HEK293 (cell line): ENCODE measurements at regions not wholly inside any gene's neighbourhood (a gene's known extent, or its start where the extent isn't known, plus 50 kb on each side); places are given as distances from the start of the nearest gene placed in this dataset.
A peak's percentile ranks its signal among the peaks of the same experiment; 100 is the strongest.

Experiments used
- CTCF ChIA-PET: fragments of 350-600 bp; formaldehyde crosslinking; extraction: SDS; loops from one replicate; lab custom pipeline; 2021; ENCODE audit warnings: antibody characterized with exemption; lab: Yijun Ruan, JAX
- POLR2A ChIA-PET: fragments of 300-600 bp; formaldehyde crosslinking; extraction: SDS; loops from one replicate; lab custom pipeline; 2020; ENCODE audit warnings: antibody characterized with exemption, inconsistent platforms; lab: Yijun Ruan, JAX
- H3K27ac ChIP-seq: fragments of 200-500 bp; sonication (Bioruptor generic); 2 replicates; pipeline ENCODE4 v1.5.1; 2014; ENCODE audit warnings: low read depth, low read length, control low read depth, inconsistent platforms; ENCODE audit errors: extremely low read depth
- H3K36me3 ChIP-seq, 2 experiments: fragments of 200-500 bp in 1 of 2; sonication (Bioruptor generic) in 1 of 2; 1 replicate in 1 of 2; 2 replicates in 1 of 2; pipeline ENCODE4 v1.5.1; 2014 to 2017; ENCODE audit warnings: inconsistent platforms in 2 of 2, low read length in 2 of 2; ENCODE audit not compliant: control insufficient read depth in 2 of 2, insufficient read depth in 1 of 2
- H3K4me1 ChIP-seq: fragments of 200-500 bp; sonication (Bioruptor generic); 2 replicates; pipeline ENCODE4 v1.5.1; 2014; ENCODE audit warnings: mild to moderate bottlenecking, low read length, inconsistent platforms; ENCODE audit not compliant: control insufficient read depth, insufficient read depth
- H3K4me3 ChIP-seq: 2 replicates; pipeline ENCODE4 v1.5.1; 2011; ENCODE audit warnings: low read depth, mild to moderate bottlenecking, control low read depth, low read length, moderate library complexity
- H3K9me3 ChIP-seq: fragments of 200-500 bp; sonication (Bioruptor generic); 2 replicates; pipeline ENCODE4 v1.5.1; 2014; ENCODE audit warnings: low read depth, low read length, inconsistent platforms; ENCODE audit not compliant: control insufficient read depth, insufficient read depth
- IKZF3 ChIP-seq: fragments of 450-650 bp; IDR thresholded peaks from 2 replicates; pipeline ENCODE4 v1.5.0; 2018; ENCODE audit warnings: missing biosample characterization, mild to moderate bottlenecking, missing genetic modification characterization, moderate library complexity
- MZF1 ChIP-seq: fragments of 450-650 bp; formaldehyde crosslinking; IDR thresholded peaks from 2 replicates; pipeline ENCODE4 v1.5.1; 2017; ENCODE audit warnings: missing biosample characterization, missing genetic modification characterization, borderline replicate concordance
- OSR2 ChIP-seq: fragments of 450-650 bp; formaldehyde crosslinking; IDR thresholded peaks from 2 replicates; pipeline ENCODE4 v1.5.1; 2016; ENCODE audit warnings: missing biosample characterization, missing genetic modification characterization
- REPIN1 ChIP-seq: fragments of 450-650 bp; formaldehyde crosslinking; IDR thresholded peaks from 2 replicates; pipeline ENCODE4 v1.5.1; 2017; ENCODE audit warnings: missing biosample characterization, missing genetic modification characterization, low read depth
- ZFP37 ChIP-seq: fragments of 450-650 bp; formaldehyde crosslinking; IDR thresholded peaks from 2 replicates; pipeline ENCODE4 v1.5.1; 2016; ENCODE audit warnings: missing biosample characterization, missing genetic modification characterization
- ZNF121 ChIP-seq: fragments of 450-650 bp; formaldehyde crosslinking; IDR thresholded peaks from 2 replicates; pipeline ENCODE4 v1.5.1; 2016; ENCODE audit warnings: missing biosample characterization, missing genetic modification characterization
- ZNF140 ChIP-seq: fragments of 450-650 bp; formaldehyde crosslinking; IDR thresholded peaks from 2 replicates; pipeline ENCODE4 v1.5.1; 2016; ENCODE audit warnings: missing biosample characterization, missing genetic modification characterization
- ZNF19 ChIP-seq: fragments of 450-650 bp; formaldehyde crosslinking; IDR thresholded peaks from 2 replicates; pipeline ENCODE4; 2016; ENCODE audit warnings: missing biosample characterization, missing genetic modification characterization, low read depth
- ZNF2 ChIP-seq: fragments of 450-650 bp; formaldehyde crosslinking; IDR thresholded peaks from 2 replicates; pipeline ENCODE4 v1.5.1; 2016; ENCODE audit warnings: missing biosample characterization, missing genetic modification characterization
- ZNF221 ChIP-seq: fragments of 450-650 bp; formaldehyde crosslinking; IDR thresholded peaks from 2 replicates; pipeline ENCODE4 v1.5.1; 2017; ENCODE audit warnings: missing biosample characterization, missing genetic modification characterization, borderline replicate concordance
- ZNF776 ChIP-seq: fragments of 450-650 bp; formaldehyde crosslinking; IDR thresholded peaks from 2 replicates; pipeline ENCODE4 v1.5.0; 2017; ENCODE audit warnings: missing biosample characterization, missing genetic modification characterization, borderline replicate concordance
- ZNF777 ChIP-seq: fragments of 450-650 bp; formaldehyde crosslinking; IDR thresholded peaks from 2 replicates; pipeline ENCODE4 v1.5.1; 2017; ENCODE audit warnings: missing biosample characterization, missing genetic modification characterization, borderline replicate concordance
- ZNF830 ChIP-seq: fragments of 450-650 bp; IDR thresholded peaks from 2 replicates; pipeline ENCODE4 v1.5.0; 2018; ENCODE audit warnings: missing biosample characterization, missing genetic modification characterization, low read depth, mild to moderate bottlenecking, moderate library complexity
- ZSCAN16 ChIP-seq: fragments of 450-650 bp; formaldehyde crosslinking; IDR thresholded peaks from 2 replicates; pipeline ENCODE4 v1.5.1; 2016; ENCODE audit warnings: missing biosample characterization, missing genetic modification characterization
- TF ChIP-seq, protein P1 (sequence below): fragments of 450-650 bp; formaldehyde crosslinking; IDR thresholded peaks from 2 replicates; pipeline ENCODE4 v1.5.1; 2016; ENCODE audit warnings: missing biosample characterization, missing genetic modification characterization
- TF ChIP-seq, protein P2 (sequence below): fragments of 450-650 bp; formaldehyde crosslinking; IDR thresholded peaks from 2 replicates; pipeline ENCODE4 v1.5.1; 2016; ENCODE audit warnings: missing biosample characterization, missing genetic modification characterization
- TF ChIP-seq, protein P3 (sequence below): fragments of 450-650 bp; formaldehyde crosslinking; IDR thresholded peaks from 2 replicates; pipeline ENCODE4 v1.5.1; 2016; ENCODE audit warnings: missing biosample characterization, missing genetic modification characterization
- TF ChIP-seq, protein P4 (sequence below): fragments of 450-650 bp; formaldehyde crosslinking; IDR thresholded peaks from 2 replicates; pipeline ENCODE4 v1.5.1; 2016; ENCODE audit warnings: missing biosample characterization, missing genetic modification characterization
- TF ChIP-seq, protein P5 (sequence below): fragments of 450-650 bp; IDR thresholded peaks from 2 replicates; pipeline ENCODE4 v1.5.1; 2018; ENCODE audit warnings: missing biosample characterization, missing genetic modification characterization
- TF ChIP-seq, protein P6 (sequence below): fragments of 450-650 bp; formaldehyde crosslinking; IDR thresholded peaks from 2 replicates; pipeline ENCODE4 v1.5.1; 2016; ENCODE audit warnings: missing biosample characterization, missing genetic modification characterization

DNA sequence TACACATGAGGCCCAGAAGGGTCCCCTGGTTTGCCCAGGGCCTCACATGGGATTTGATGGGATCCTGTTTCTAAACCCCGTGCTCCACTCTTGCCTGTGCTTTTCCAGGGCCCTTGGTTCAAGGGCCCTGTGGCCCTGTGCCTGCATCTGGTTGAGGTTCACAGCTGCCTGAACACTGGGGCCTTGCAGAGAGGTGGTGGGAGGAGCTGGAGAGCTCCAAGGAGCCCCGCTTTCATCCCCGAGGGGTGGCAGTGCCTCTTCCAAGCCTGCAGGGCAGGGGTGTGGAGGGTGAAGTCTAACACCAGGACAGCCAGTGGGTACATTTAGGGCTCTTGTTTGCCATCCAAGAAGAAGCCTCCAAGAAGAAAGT, 82.3 kb downstream of the GLI2 start (continued):
- TF ChIP-seq, protein P1, sequence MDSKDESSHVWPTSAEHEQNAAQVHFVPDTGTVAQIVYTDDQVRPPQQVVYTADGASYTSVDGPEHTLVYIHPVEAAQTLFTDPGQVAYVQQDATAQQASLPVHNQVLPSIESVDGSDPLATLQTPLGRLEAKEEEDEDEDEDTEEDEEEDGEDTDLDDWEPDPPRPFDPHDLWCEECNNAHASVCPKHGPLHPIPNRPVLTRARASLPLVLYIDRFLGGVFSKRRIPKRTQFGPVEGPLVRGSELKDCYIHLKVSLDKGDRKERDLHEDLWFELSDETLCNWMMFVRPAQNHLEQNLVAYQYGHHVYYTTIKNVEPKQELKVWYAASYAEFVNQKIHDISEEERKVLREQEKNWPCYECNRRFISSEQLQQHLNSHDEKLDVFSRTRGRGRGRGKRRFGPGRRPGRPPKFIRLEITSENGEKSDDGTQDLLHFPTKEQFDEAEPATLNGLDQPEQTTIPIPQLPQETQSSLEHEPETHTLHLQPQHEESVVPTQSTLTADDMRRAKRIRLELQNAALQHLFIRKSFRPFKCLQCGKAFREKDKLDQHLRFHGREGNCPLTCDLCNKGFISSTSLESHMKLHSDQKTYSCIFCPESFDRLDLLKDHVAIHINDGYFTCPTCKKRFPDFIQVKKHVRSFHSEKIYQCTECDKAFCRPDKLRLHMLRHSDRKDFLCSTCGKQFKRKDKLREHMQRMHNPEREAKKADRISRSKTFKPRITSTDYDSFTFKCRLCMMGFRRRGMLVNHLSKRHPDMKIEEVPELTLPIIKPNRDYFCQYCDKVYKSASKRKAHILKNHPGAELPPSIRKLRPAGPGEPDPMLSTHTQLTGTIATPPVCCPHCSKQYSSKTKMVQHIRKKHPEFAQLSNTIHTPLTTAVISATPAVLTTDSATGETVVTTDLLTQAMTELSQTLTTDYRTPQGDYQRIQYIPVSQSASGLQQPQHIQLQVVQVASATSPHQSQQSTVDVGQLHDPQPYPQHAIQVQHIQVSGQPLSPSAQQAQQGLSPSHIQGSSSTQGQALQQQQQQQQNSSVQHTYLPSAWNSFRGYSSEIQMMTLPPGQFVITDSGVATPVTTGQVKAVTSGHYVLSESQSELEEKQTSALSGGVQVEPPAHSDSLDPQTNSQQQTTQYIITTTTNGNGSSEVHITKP (tag by site-specific recombination): no peak

DNA sequence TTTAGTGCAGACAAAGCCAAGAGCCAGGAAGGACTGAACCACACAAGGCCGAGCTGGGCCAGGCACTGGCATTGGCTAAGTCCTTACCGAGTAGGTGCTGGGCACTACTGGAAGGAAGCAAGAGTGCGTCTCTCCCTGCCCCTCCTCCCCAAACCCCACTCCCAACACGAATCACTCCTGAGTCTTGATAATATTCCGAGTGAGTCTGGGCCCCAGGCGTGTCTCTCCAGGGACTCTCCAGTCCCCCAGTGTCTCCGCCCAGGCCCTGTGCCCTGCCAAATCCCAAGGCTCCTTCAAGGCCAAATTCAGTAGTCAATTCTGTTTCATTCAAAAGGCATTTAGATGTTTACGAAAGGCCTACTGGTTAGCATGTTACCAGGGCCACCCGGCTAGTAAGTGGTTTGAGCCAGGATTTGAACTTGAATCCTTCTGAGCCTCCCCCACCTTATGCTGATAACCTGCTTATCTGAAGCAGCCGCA, 82.8 kb downstream of the GLI2 start:
- no peak overlapping the region for H3K27ac ChIP-seq
- H3K9me3 ChIP-seq: no peaks in the 10 kb centered on the region
- H3K4me3 ChIP-seq: no peak overlapping the region
- POLR2A ChIA-PET: no interaction called here
- 0 out of 2 replicates have a peak, but pooled peaks cover 3% of the 10 kb centered on the region for H3K4me1 ChIP-seq
- no peaks in the 10 kb centered on the region for H3K36me3 ChIP-seq
- TF ChIP-seq, protein P2, sequence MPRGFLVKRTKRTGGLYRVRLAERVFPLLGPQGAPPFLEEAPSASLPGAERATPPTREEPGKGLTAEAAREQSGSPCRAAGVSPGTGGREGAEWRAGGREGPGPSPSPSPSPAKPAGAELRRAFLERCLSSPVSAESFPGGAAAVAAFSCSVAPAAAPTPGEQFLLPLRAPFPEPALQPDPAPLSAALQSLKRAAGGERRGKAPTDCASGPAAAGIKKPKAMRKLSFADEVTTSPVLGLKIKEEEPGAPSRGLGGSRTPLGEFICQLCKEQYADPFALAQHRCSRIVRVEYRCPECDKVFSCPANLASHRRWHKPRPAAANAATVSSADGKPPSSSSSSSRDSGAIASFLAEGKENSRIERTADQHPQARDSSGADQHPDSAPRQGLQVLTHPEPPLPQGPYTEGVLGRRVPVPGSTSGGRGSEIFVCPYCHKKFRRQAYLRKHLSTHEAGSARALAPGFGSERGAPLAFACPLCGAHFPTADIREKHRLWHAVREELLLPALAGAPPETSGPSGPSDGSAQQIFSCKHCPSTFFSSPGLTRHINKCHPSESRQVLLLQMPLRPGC (tag by site-specific recombination): no peak
- TF ChIP-seq ZNF776 (tag by site-specific recombination) (no peak), OSR2 (tag by site-specific recombination) (peak; percentile 51), ZNF221 (tag by site-specific recombination) (no peak), ZSCAN16 (tag by site-specific recombination) (no peak), IKZF3 (tag by site-specific recombination) (no peak), ZNF777 (tag by site-specific recombination) (no peak), ZNF830 (tag by site-specific recombination) (no peak)
- TF ChIP-seq, protein P3, sequence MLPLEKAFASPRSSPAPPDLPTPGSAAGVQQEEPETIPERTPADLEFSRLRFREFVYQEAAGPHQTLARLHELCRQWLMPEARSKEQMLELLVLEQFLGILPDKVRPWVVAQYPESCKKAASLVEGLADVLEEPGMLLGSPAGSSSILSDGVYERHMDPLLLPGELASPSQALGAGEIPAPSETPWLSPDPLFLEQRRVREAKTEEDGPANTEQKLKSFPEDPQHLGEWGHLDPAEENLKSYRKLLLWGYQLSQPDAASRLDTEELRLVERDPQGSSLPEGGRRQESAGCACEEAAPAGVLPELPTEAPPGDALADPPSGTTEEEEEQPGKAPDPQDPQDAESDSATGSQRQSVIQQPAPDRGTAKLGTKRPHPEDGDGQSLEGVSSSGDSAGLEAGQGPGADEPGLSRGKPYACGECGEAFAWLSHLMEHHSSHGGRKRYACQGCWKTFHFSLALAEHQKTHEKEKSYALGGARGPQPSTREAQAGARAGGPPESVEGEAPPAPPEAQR (tag by site-specific recombination): no peak
- TF ChIP-seq, all 188 proteins: peak for 1
- CTCF ChIA-PET: no interaction called here

DNA sequence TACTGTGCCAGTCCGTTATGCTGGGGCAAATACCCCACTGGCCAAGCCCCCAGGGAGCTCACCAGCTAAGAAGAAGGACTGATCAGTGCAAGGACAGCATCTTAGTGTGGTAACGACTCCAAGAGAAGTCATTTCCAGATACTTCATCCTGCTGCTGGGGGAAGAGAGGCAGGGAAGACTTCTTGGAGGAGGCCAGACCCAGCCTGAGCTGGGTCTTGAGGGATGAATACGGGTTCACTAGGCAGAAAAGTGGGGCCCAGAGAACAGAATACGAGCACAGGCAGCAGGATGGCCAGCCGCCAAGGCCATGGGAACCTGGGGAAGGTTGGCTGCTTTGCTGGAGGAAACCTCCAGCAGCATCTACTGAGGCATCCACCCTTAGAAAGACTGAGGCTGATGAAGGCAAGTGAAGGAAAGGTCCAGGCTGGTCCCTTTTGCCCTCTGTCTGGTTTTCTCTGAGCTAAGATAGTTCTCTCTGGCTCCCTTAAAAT, 84.1 kb downstream of the GLI2 start:
- Histone ChIP-seq H3K27ac (no peak overlapping the region), H3K4me1 (0 out of 2 replicates have a peak, but pooled peaks cover 3% of the 10 kb centered on the region), H3K36me3 (no peaks in the 10 kb centered on the region), H3K4me3 (no peak overlapping the region), H3K9me3 (no peaks in the 10 kb centered on the region)
- POLR2A ChIA-PET: no interaction called here
- CTCF ChIA-PET: no interaction called here
- TF ChIP-seq ZNF19 (tag by site-specific recombination): no peak
- TF ChIP-seq, protein P4, sequence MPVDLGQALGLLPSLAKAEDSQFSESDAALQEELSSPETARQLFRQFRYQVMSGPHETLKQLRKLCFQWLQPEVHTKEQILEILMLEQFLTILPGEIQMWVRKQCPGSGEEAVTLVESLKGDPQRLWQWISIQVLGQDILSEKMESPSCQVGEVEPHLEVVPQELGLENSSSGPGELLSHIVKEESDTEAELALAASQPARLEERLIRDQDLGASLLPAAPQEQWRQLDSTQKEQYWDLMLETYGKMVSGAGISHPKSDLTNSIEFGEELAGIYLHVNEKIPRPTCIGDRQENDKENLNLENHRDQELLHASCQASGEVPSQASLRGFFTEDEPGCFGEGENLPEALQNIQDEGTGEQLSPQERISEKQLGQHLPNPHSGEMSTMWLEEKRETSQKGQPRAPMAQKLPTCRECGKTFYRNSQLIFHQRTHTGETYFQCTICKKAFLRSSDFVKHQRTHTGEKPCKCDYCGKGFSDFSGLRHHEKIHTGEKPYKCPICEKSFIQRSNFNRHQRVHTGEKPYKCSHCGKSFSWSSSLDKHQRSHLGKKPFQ (tag by site-specific recombination): no peak
- TF ChIP-seq MZF1 (tag by site-specific recombination): no peak
- TF ChIP-seq ZNF121 (tag by site-specific recombination): no peak
- TF ChIP-seq, protein P5, sequence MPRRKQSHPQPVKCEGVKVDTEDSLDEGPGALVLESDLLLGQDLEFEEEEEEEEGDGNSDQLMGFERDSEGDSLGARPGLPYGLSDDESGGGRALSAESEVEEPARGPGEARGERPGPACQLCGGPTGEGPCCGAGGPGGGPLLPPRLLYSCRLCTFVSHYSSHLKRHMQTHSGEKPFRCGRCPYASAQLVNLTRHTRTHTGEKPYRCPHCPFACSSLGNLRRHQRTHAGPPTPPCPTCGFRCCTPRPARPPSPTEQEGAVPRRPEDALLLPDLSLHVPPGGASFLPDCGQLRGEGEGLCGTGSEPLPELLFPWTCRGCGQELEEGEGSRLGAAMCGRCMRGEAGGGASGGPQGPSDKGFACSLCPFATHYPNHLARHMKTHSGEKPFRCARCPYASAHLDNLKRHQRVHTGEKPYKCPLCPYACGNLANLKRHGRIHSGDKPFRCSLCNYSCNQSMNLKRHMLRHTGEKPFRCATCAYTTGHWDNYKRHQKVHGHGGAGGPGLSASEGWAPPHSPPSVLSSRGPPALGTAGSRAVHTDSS (tag by site-specific recombination): no peak
- no peak for TF ChIP-seq ZNF2 (tag by site-specific recombination)
- no peak for TF ChIP-seq ZFP37 (tag by site-specific recombination)
- TF ChIP-seq ZNF140 (tag by site-specific recombination): no peak
- no peak for TF ChIP-seq REPIN1
- TF ChIP-seq, protein P6, sequence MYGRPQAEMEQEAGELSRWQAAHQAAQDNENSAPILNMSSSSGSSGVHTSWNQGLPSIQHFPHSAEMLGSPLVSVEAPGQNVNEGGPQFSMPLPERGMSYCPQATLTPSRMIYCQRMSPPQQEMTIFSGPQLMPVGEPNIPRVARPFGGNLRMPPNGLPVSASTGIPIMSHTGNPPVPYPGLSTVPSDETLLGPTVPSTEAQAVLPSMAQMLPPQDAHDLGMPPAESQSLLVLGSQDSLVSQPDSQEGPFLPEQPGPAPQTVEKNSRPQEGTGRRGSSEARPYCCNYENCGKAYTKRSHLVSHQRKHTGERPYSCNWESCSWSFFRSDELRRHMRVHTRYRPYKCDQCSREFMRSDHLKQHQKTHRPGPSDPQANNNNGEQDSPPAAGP (tag by site-specific recombination): no peak
